ENCODE measurements at regions not wholly inside any gene's neighbourhood (a gene's known extent, or its start where the extent isn't known, plus 50 kb on each side); places are given as distances from the start of the nearest gene placed in this dataset.

- H3K9ac ChIP-seq (ENCODE audit: low read length in 3 of 3): no peak overlapping the region
- DNase-seq (no peak), FAIRE-seq (no peak)
- no peak overlapping the region for H3K4me3 ChIP-seq (ENCODE audit: low read length in 3 of 3)
- no peaks in the 10 kb centered on the region for H3K4me1 ChIP-seq (ENCODE audit: control insufficient read depth in 2 of 3, insufficient read depth in 2 of 3, low read depth in 1 of 3, low read length in 3 of 3)
- intact Hi-C loops (cut with DNase I): no loop called here
- H3K27me3 ChIP-seq (ENCODE audit: control insufficient read depth, insufficient read depth, low read length): no peaks in the 10 kb centered on the region
- H3K9me3 ChIP-seq (ENCODE audit: control insufficient read depth in 2 of 3, insufficient read depth in 1 of 3, low read length in 3 of 3): no peaks in the 10 kb centered on the region
- no peaks in the 10 kb centered on the region for H3K36me3 ChIP-seq (ENCODE audit: control insufficient read depth in 2 of 3, insufficient read depth in 3 of 3, low read length in 3 of 3)
- TF ChIP-seq CTCF (IDR thresholded peaks at IDR 0.05; ENCODE audit: borderline replicate concordance, extremely low read depth, insufficient read depth): no peak
- H3K27ac ChIP-seq (ENCODE audit: low read depth in 2 of 2, low read length in 2 of 2): no peak overlapping the region
Measured at GRCh38 chr11:15875393-15875792, 481.0 kb downstream of the SOX6 start.

- intact Hi-C loops (cut with DNase I): no loop called here
- Histone ChIP-seq H3K4me3 (ENCODE audit: low read length in 3 of 3) (no peak overlapping the region), H3K27ac (ENCODE audit: low read depth in 2 of 2, low read length in 2 of 2) (no peak overlapping the region), H3K9ac (ENCODE audit: low read length in 3 of 3) (no peak overlapping the region), H3K4me1 (ENCODE audit: control insufficient read depth in 2 of 3, insufficient read depth in 2 of 3, low read depth in 1 of 3, low read length in 3 of 3) (no peaks in the 10 kb centered on the region), H3K9me3 (ENCODE audit: control insufficient read depth in 2 of 3, insufficient read depth in 1 of 3, low read length in 3 of 3) (no peaks in the 10 kb centered on the region), H3K27me3 (ENCODE audit: control insufficient read depth, insufficient read depth, low read length) (no peaks in the 10 kb centered on the region), H3K36me3 (ENCODE audit: control insufficient read depth in 2 of 3, insufficient read depth in 3 of 3, low read length in 3 of 3) (no peaks in the 10 kb centered on the region)
- TF ChIP-seq CTCF (IDR thresholded peaks at IDR 0.05; ENCODE audit: borderline replicate concordance, extremely low read depth, insufficient read depth): no peak
- FAIRE-seq (no peak), DNase-seq (no peak)
Measured at GRCh38 chr11:15875943-15876342, 480.4 kb downstream of the SOX6 start.

- no peaks in the 10 kb centered on the region for H3K36me3 ChIP-seq (ENCODE audit: control insufficient read depth in 2 of 3, insufficient read depth in 3 of 3, low read length in 3 of 3)
- no peak for TF ChIP-seq CTCF (IDR thresholded peaks at IDR 0.05; ENCODE audit: borderline replicate concordance, extremely low read depth, insufficient read depth)
- no peak overlapping the region for H3K9ac ChIP-seq (ENCODE audit: low read length in 3 of 3)
- no peak overlapping the region for H3K27ac ChIP-seq (ENCODE audit: low read depth in 2 of 2, low read length in 2 of 2)
- FAIRE-seq (no peak), DNase-seq (no peak)
- H3K9me3 ChIP-seq (ENCODE audit: control insufficient read depth in 2 of 3, insufficient read depth in 1 of 3, low read length in 3 of 3): no peaks in the 10 kb centered on the region
- intact Hi-C loops (cut with DNase I): no loop called here
- no peaks in the 10 kb centered on the region for H3K4me1 ChIP-seq (ENCODE audit: control insufficient read depth in 2 of 3, insufficient read depth in 2 of 3, low read depth in 1 of 3, low read length in 3 of 3)
- no peak overlapping the region for H3K4me3 ChIP-seq (ENCODE audit: low read length in 3 of 3)
- no peaks in the 10 kb centered on the region for H3K27me3 ChIP-seq (ENCODE audit: control insufficient read depth, insufficient read depth, low read length)
Measured at GRCh38 chr11:15878756-15879155, 477.6 kb downstream of the SOX6 start.

- Histone ChIP-seq H3K27ac (ENCODE audit: low read depth in 2 of 2, low read length in 2 of 2) (no peak overlapping the region), H3K36me3 (ENCODE audit: control insufficient read depth in 2 of 3, insufficient read depth in 3 of 3, low read length in 3 of 3) (no peaks in the 10 kb centered on the region), H3K27me3 (ENCODE audit: control insufficient read depth, insufficient read depth, low read length) (no peaks in the 10 kb centered on the region), H3K4me3 (ENCODE audit: low read length in 3 of 3) (no peak overlapping the region), H3K9me3 (ENCODE audit: control insufficient read depth in 2 of 3, insufficient read depth in 1 of 3, low read length in 3 of 3) (no peaks in the 10 kb centered on the region), H3K4me1 (ENCODE audit: control insufficient read depth in 2 of 3, insufficient read depth in 2 of 3, low read depth in 1 of 3, low read length in 3 of 3) (no peaks in the 10 kb centered on the region), H3K9ac (ENCODE audit: low read length in 3 of 3) (no peak overlapping the region)
- FAIRE-seq (no peak), DNase-seq (no peak)
- intact Hi-C loops (cut with DNase I): no loop called here
- TF ChIP-seq CTCF (IDR thresholded peaks at IDR 0.05; ENCODE audit: borderline replicate concordance, extremely low read depth, insufficient read depth): no peak
Measured at GRCh38 chr11:15880291-15880690, 476.1 kb downstream of the SOX6 start.
